ENCODE measurements at regions not wholly inside any gene's neighbourhood (a gene's known extent, or its start where the extent isn't known, plus 50 kb on each side); places are given as distances from the start of the nearest gene placed in this dataset.

DNA sequence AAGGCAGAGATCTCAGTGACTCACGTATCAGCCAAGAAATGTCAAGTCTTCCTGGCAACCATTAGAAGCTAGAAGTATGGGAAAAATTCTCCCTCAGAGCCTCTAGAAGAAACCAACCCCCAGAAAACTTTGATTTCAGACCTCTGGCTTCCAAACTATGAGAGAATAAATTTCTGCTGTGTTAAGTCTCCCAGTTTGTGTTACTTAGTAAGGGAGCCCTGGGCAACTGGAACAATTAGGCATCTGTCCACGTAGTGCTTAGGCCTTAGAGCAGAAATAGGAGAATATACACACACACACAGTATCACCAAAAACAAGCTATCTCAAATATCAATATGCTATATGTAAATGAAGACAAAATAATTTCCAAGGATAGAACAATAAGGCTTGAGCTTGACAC lies 894.8 kb upstream of the CDH10 start:
- TF ChIP-seq, protein P1, sequence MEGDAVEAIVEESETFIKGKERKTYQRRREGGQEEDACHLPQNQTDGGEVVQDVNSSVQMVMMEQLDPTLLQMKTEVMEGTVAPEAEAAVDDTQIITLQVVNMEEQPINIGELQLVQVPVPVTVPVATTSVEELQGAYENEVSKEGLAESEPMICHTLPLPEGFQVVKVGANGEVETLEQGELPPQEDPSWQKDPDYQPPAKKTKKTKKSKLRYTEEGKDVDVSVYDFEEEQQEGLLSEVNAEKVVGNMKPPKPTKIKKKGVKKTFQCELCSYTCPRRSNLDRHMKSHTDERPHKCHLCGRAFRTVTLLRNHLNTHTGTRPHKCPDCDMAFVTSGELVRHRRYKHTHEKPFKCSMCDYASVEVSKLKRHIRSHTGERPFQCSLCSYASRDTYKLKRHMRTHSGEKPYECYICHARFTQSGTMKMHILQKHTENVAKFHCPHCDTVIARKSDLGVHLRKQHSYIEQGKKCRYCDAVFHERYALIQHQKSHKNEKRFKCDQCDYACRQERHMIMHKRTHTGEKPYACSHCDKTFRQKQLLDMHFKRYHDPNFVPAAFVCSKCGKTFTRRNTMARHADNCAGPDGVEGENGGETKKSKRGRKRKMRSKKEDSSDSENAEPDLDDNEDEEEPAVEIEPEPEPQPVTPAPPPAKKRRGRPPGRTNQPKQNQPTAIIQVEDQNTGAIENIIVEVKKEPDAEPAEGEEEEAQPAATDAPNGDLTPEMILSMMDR (IDR thresholded peaks at IDR 0.05; ENCODE audit: insufficient read depth, low read length, poor library complexity, severe bottlenecking) = no peak
- TF ChIP-seq EZH2phosphoT487 (conservative IDR thresholded peaks at IDR 0.05; ENCODE audit: low read length) = no peak

All from SU-DHL-6 (cell line).